GM10266 (cell line): ENCODE measurements at regions not wholly inside any gene's neighbourhood (a gene's known extent, or its start where the extent isn't known, plus 50 kb on each side); places are given as distances from the start of the nearest gene placed in this dataset.

Source experiments
- DNase-seq: peaks from one replicate; pipeline ENCODE4 v3.0.0; 2012; ENCODE audit errors: extremely low spot score
- TF ChIP-seq, protein P1 (sequence below): IDR thresholded peaks from 2 replicates; pipeline ENCODE4 v1.5.1; 2012; ENCODE audit warnings: mild to moderate bottlenecking, low read depth; ENCODE audit not compliant: control insufficient read depth, insufficient read depth; ENCODE audit errors: missing control alignments

DNA sequence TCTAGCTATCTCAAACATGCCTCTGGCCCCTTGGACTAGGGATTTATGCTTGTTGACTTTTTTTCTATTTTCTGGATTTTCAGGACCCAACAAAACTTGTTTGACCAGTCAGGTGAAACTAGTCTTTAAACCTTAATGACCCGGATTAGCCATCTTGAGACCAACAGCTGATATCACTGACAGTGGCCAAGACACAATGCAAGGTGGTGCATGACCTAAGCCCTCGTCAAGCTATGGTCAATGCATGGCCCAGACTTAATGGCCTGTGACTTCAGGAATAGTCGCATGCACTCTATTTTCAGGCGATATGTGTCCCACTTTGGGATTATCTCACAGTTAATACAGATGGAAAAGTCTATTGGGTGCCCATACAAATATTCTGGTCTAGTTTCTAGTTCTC is 190.4 kb downstream of the ZBTB18 start:
- TF ChIP-seq, protein P1, sequence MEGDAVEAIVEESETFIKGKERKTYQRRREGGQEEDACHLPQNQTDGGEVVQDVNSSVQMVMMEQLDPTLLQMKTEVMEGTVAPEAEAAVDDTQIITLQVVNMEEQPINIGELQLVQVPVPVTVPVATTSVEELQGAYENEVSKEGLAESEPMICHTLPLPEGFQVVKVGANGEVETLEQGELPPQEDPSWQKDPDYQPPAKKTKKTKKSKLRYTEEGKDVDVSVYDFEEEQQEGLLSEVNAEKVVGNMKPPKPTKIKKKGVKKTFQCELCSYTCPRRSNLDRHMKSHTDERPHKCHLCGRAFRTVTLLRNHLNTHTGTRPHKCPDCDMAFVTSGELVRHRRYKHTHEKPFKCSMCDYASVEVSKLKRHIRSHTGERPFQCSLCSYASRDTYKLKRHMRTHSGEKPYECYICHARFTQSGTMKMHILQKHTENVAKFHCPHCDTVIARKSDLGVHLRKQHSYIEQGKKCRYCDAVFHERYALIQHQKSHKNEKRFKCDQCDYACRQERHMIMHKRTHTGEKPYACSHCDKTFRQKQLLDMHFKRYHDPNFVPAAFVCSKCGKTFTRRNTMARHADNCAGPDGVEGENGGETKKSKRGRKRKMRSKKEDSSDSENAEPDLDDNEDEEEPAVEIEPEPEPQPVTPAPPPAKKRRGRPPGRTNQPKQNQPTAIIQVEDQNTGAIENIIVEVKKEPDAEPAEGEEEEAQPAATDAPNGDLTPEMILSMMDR = no peak
- DNase-seq = no peak

DNA sequence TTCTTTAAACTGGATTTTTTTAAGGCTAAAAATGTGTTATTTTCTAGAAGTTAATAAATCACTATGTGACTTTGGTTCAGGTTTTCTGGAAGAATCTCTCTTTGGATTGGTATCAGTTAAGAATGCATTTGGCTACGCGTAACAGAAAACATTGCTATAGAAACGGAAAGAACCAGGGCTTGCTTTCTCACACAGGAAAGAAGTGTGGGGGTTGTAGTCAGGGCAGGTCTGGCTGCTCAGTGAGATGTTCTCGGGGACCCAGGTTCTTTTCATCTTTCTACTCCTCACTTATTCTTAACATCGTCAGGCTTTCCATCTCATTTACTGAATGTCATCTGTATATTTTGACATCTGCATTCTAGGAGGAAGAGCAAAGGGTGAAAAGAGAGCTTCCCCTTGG is 191.4 kb downstream of the ZBTB18 start:
- TF ChIP-seq, protein P1 = no peak
- peak; percentile 59 for DNase-seq

DNA sequence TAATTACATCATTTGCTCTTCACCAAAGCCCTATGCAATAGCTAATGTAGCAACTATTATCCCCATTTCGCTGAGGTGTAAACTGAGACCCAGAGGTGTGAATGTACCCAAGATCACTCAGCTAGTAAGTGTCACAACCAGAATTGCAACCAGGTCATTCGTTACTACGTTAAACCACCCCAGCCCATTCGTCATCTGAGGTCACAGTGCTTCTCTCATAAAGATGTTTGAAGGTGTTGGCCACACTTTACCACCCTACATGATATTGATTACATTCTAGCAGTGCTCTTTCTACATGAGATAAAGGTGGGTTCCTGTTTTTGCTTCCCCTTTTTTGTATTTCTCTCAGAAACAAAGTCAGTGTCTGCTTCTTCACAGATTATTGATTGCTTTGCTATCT is 195.3 kb downstream of the ZBTB18 start:
- TF ChIP-seq, protein P1 = no peak
- DNase-seq = no peak

DNA sequence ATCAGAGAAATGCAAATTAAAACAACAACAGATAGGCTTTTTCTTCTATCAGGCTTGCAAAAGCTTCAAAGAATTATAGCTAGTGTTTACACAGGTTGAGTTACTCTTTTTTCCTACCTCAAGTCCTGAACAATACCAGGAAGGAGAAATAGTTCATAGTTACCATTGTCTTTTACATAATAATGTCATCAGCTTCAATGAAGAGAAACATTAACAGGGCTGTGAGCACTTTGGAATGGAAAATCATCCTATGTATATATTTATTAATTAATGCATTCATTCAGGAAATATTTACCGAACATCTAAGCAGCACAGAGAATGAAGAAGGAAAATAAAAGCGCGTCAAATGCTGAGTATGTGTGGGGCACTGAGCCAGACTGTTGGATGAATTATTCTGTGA is 197.3 kb downstream of the ZBTB18 start:
- no peak for DNase-seq
- TF ChIP-seq, protein P1 = no peak

DNA sequence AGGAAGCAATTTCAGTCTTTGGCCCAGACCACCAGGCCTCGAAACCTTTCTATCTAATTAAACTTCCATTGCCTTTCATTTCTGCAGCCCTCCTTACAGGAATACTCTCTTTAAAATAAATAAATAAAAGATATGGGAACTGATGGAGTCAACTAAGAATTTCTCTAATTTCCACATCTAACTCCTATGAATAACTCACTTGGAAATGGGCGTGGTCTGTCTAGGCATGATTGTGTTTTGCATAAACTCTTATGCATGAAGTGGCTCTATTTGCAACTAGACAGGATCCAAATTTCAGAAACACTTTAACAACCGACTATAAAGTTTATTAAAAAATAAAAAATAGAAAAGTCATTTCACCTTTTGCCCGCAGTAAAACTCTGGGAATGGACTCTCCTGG is 199.5 kb downstream of the ADSS2 start:
- DNase-seq = no peak
- TF ChIP-seq, protein P1 = no peak

DNA sequence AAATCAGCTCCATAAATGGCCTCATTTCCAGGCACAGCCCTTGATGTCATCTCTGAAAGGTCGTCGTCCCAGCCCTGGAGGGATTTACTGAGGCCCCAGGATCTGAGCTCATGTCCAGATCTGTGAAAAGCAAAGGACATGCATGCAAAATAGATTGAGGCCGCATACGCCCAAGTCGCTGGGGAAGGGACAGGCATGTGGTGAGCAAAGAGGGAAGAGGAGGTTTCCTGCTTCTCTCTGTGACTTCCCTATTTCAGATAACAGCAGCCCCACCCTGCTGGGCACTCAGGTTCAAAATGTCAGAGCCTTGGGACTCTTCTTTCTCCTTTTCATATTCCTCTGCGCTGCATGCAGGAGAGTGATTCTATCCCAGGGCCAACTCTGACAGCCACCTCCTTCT is 197.2 kb downstream of the ADSS2 start:
- TF ChIP-seq, protein P1 = no peak
- no peak for DNase-seq

DNA sequence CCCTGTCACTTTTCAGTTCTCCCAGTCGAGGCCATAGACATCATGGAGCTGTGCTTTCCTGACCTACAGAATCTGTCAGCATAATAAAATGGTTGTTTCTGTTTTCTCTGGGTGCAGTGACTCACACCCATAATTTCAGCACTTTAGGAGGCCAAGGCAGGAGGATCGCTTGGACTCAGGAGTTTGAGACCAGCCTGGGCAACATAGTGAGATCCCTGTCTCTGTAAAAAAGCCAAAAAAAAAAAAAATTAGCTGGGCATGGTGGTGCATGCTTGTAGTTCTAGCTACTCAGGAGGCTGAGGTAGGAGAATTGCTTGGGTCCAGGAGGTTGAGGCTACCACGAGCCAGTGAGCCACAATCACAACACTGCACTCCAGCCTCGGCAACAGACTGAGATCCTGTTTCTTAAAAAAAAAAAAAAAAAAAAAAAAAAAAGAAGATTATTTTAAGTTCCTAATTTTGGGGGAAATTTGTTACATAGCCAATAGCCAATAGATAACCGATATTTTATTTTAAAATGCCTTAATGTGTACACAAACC is 196.2 kb downstream of the ADSS2 start:
- DNase-seq = no peak
- TF ChIP-seq, protein P1 = no peak
